Neural progenitor cell (in vitro differentiated cells): ENCODE measurements at regions not wholly inside any gene's neighbourhood (a gene's known extent, or its start where the extent isn't known, plus 50 kb on each side); places are given as distances from the start of the nearest gene placed in this dataset.
"Not testable (repeated sequence)": the region's sequence is repeated elsewhere in the genome, so short reads cannot be mapped to it uniquely, and the experiment has no call there.

Source experiments
- DNase-seq: peaks from one replicate; pipeline ENCODE4 v3.0.0-alpha.2; 2016; ENCODE audit warnings: low spot score
- H2AFZ ChIP-seq: fragments of 200-600 bp; sonication (generic); replicated peaks from 2 replicates; pipeline ENCODE4 v1.6.1; 2016; ENCODE audit warnings: antibody characterized with exemption
- H3F3A ChIP-seq: fragments of 200-600 bp; sonication (generic); 2 replicates; pipeline ENCODE4 v1.6.1; 2016; ENCODE audit warnings: antibody characterized with exemption, low read depth
- H3K27ac ChIP-seq: fragments of 200-600 bp; sonication (generic); 2 replicates; pipeline ENCODE4 v1.5.1; 2016; ENCODE audit warnings: mild to moderate bottlenecking
- H3K27me3 ChIP-seq: fragments of 200-600 bp; sonication (generic); 2 replicates; pipeline ENCODE4 v1.6.1; 2016; ENCODE audit warnings: mild to moderate bottlenecking, moderate library complexity
- H3K36me3 ChIP-seq: fragments of 200-600 bp; sonication (generic); 2 replicates; pipeline ENCODE4 v1.5.1; 2016
- H3K4me1 ChIP-seq: fragments of 200-600 bp; sonication (generic); 2 replicates; pipeline ENCODE4 v1.6.1; 2016; ENCODE audit warnings: mixed run types
- H3K4me2 ChIP-seq: fragments of 200-600 bp; sonication (generic); 2 replicates; pipeline ENCODE4 v1.6.1; 2016
- H3K4me3 ChIP-seq: fragments of 200-600 bp; sonication (generic); 2 replicates; pipeline ENCODE4 v1.5.1; 2016
- H3K79me2 ChIP-seq: fragments of 200-600 bp; sonication (generic); 2 replicates; pipeline ENCODE4 v1.6.1; 2016; ENCODE audit warnings: low read depth
- H3K9ac ChIP-seq: fragments of 200-600 bp; sonication (generic); 2 replicates; pipeline ENCODE4 v1.6.1; 2016
- H3K9me3 ChIP-seq: fragments of 200-600 bp; sonication (generic); 2 replicates; pipeline ENCODE4 v1.5.1; 2016; ENCODE audit warnings: low read depth
- H4K20me1 ChIP-seq: fragments of 200-600 bp; sonication (generic); 2 replicates; pipeline ENCODE4 v1.6.1; 2016; ENCODE audit warnings: low read depth
- H3K27ac Mint-ChIP-seq: 3 replicates; pipeline ENCODE4 v1.8.0; 2021; ENCODE audit warnings: mixed read lengths
- H3K27me3 Mint-ChIP-seq: 2 replicates; pipeline ENCODE4 v1.8.0; 2022; ENCODE audit warnings: low read depth, mild to moderate bottlenecking, inconsistent platforms, moderate library complexity, mixed read lengths; ENCODE audit not compliant: insufficient read depth
- H3K36me3 Mint-ChIP-seq: 3 replicates; pipeline ENCODE4 v1.8.0; 2021; ENCODE audit warnings: mixed read lengths
- H3K4me1 Mint-ChIP-seq: 3 replicates; pipeline ENCODE4 v1.8.0; 2021; ENCODE audit warnings: mixed read lengths
- H3K4me3 Mint-ChIP-seq: 3 replicates; pipeline ENCODE4 v1.8.0; 2021; ENCODE audit warnings: mild to moderate bottlenecking, moderate library complexity, mixed read lengths
- H3K9me3 Mint-ChIP-seq: 3 replicates; pipeline ENCODE4 v1.8.0; 2020; ENCODE audit warnings: mixed read lengths
- EZH2 ChIP-seq: fragments of 200-600 bp; sonication (generic); IDR thresholded peaks from 2 replicates; pipeline ENCODE4 v1.6.1; 2017; ENCODE audit warnings: antibody characterized with exemption, mild to moderate bottlenecking, moderate library complexity
- EZH2phosphoT487 ChIP-seq: fragments of 200-600 bp; sonication (generic); IDR thresholded peaks from 2 replicates; pipeline ENCODE4 v1.6.1; 2017; ENCODE audit warnings: antibody characterized with exemption
- TF ChIP-seq, protein P1 (sequence below): fragments of 200-600 bp; sonication (generic); IDR thresholded peaks from 2 replicates; pipeline ENCODE4 v1.5.1; 2017; ENCODE audit warnings: antibody characterized with exemption, mild to moderate bottlenecking

DNA sequence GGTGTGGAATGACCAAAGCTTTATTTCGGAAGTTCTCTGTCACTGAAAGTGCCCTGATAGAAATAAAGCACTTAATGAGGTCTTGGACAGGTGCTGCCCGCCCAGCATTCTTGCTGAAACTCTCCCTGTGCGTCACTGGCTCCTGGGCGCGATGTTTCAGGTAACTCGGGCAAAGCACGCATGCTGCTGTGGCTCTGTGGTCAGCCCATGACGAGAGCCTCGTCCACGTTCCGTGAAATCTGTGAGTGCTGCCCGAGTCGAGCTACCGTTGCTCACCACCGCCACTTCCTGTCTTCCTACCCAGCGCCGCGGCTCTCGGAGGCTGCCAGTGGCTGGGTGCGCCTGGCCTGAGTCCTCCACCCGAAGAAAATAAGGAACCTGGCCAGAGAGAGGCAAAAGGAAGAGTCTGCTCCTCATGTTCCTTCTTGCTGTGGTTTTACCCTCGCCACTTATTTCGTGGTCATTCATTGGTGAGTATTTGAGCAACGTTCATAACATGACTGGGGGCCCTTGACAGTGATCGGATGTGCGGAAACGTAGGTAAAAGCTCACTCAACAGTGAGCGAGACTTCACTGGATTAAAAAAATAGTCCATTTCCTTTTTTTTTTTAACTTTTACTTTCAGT, 95.5 kb downstream of the MAP3K8 start:
- H3K27me3 Mint-ChIP-seq: peaks cover 4% of the 10 kb centered on the region
- H3K27ac Mint-ChIP-seq: no peak overlapping the region
- H3F3A ChIP-seq: no peaks in the 10 kb centered on the region
- no peaks in the 10 kb centered on the region for H3K27me3 ChIP-seq
- H3K4me3 Mint-ChIP-seq: no peak overlapping the region
- no peaks in the 10 kb centered on the region for H3K4me1 ChIP-seq
- H3K4me1 Mint-ChIP-seq: peaks cover 24% of the 10 kb centered on the region
- no peak overlapping the region for H3K27ac ChIP-seq
- no peaks in the 10 kb centered on the region for H3K9me3 ChIP-seq
- no peak overlapping the region for H3K4me3 ChIP-seq
- no peaks in the 10 kb centered on the region for H3K79me2 ChIP-seq
- no peaks in the 10 kb centered on the region for H4K20me1 ChIP-seq
- DNase-seq: no peak
- H3K9ac ChIP-seq: no peak overlapping the region
- TF ChIP-seq EZH2phosphoT487 (no peak), EZH2 (no peak)
- TF ChIP-seq, protein P1, sequence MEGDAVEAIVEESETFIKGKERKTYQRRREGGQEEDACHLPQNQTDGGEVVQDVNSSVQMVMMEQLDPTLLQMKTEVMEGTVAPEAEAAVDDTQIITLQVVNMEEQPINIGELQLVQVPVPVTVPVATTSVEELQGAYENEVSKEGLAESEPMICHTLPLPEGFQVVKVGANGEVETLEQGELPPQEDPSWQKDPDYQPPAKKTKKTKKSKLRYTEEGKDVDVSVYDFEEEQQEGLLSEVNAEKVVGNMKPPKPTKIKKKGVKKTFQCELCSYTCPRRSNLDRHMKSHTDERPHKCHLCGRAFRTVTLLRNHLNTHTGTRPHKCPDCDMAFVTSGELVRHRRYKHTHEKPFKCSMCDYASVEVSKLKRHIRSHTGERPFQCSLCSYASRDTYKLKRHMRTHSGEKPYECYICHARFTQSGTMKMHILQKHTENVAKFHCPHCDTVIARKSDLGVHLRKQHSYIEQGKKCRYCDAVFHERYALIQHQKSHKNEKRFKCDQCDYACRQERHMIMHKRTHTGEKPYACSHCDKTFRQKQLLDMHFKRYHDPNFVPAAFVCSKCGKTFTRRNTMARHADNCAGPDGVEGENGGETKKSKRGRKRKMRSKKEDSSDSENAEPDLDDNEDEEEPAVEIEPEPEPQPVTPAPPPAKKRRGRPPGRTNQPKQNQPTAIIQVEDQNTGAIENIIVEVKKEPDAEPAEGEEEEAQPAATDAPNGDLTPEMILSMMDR: no peak
- H3K4me2 ChIP-seq: no peak overlapping the region
- H3K36me3 Mint-ChIP-seq: no peaks in the 10 kb centered on the region
- H3K9me3 Mint-ChIP-seq: no peaks in the 10 kb centered on the region
- H3K36me3 ChIP-seq: no peaks in the 10 kb centered on the region
- H2AFZ ChIP-seq: no peak overlapping the region

DNA sequence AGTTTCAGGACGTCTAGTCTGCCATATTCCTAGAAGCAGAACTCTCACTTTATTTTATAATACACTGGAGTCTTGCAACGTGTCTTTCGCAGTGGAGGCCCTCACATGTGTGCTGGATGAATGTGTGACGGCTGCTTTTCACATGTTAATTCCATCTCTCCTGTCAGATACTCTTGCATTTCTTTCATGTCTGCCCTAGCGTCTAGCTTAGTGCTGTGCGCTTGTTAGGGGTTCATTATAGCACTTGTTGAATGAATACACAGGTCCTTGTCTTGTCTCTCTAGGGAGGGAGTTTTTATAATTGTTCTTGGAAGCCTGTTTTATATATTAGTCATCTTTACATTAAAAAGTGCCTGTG, 94.4 kb downstream of the MAP3K8 start:
- H3K27ac ChIP-seq: no peak overlapping the region
- Mint-ChIP-seq H3K9me3 (no peaks in the 10 kb centered on the region), H3K4me1 (peaks cover 26% of the 10 kb centered on the region), H3K36me3 (no peaks in the 10 kb centered on the region), H3K4me3 (no peak overlapping the region), H3K27ac (no peak overlapping the region), H3K27me3 (peaks cover 4% of the 10 kb centered on the region)
- no peak overlapping the region for H3K9ac ChIP-seq
- H3K4me1 ChIP-seq: no peaks in the 10 kb centered on the region
- no peaks in the 10 kb centered on the region for H3K27me3 ChIP-seq
- H3K9me3 ChIP-seq: no peaks in the 10 kb centered on the region
- DNase-seq: no peak
- no peak for TF ChIP-seq EZH2phosphoT487
- no peak for TF ChIP-seq EZH2
- TF ChIP-seq, protein P1: no peak
- H3K79me2 ChIP-seq: no peaks in the 10 kb centered on the region
- H3F3A ChIP-seq: no peaks in the 10 kb centered on the region
- no peak overlapping the region for H3K4me2 ChIP-seq
- no peak overlapping the region for H2AFZ ChIP-seq
- no peak overlapping the region for H3K4me3 ChIP-seq
- no peaks in the 10 kb centered on the region for H4K20me1 ChIP-seq
- no peaks in the 10 kb centered on the region for H3K36me3 ChIP-seq

DNA sequence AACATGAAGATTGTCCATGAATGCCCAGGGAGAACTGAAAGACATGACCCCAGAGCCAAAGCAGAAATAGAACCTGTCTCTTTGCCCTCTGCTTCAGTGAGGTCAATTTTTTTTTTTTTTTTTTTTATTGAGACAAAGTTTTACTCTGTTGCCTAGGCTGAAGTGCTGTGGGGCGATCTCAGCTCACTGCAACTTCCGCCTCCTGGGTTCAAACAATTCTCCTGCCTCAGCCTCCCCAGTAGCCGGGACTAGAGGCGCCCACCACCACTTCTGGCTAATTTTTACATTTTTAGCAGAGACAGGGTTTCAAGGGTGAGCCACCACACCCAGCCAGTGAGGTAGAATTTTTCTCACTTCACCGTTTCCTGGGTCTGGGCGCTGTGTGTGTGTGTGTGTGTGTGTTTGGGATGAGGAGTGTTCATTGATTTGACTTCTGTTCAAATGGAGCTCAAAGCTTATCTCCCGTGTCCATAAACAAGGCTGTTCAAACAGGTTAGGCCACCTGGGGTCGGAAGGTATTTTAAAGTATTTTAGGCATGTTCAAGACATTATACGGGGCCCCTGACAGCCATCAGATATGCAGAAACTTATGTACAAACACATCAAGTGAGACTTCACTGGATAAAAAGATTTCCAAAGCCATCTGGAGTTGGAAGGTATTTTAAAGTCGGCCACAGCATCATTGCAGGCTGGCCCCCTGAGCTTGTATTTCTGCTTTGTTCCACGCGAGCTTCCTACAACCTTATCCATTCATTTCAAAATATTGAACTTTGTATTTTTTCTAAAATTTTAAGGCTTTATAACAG, 93.8 kb downstream of the MAP3K8 start:
- H2AFZ ChIP-seq: no peak overlapping the region
- no peaks in the 10 kb centered on the region for H3K36me3 ChIP-seq
- Mint-ChIP-seq H3K4me1 (peaks cover 32% of the 10 kb centered on the region), H3K9me3 (peaks cover 1% of the 10 kb centered on the region), H3K27me3 (peaks cover 4% of the 10 kb centered on the region), H3K36me3 (no peaks in the 10 kb centered on the region), H3K27ac (no peak overlapping the region), H3K4me3 (peak overlapping the region; percentile 16)
- H3K4me3 ChIP-seq: no peak overlapping the region
- H3K79me2 ChIP-seq: no peaks in the 10 kb centered on the region
- no peak for TF ChIP-seq EZH2phosphoT487
- TF ChIP-seq EZH2: no peak
- TF ChIP-seq, protein P1: no peak
- no peaks in the 10 kb centered on the region for H4K20me1 ChIP-seq
- H3K4me2 ChIP-seq: no peak overlapping the region
- no peaks in the 10 kb centered on the region for H3K9me3 ChIP-seq
- DNase-seq: no peak
- H3K9ac ChIP-seq: no peak overlapping the region
- no peaks in the 10 kb centered on the region for H3K4me1 ChIP-seq
- H3K27me3 ChIP-seq: no peaks in the 10 kb centered on the region
- no peaks in the 10 kb centered on the region for H3F3A ChIP-seq
- H3K27ac ChIP-seq: no peak overlapping the region

DNA sequence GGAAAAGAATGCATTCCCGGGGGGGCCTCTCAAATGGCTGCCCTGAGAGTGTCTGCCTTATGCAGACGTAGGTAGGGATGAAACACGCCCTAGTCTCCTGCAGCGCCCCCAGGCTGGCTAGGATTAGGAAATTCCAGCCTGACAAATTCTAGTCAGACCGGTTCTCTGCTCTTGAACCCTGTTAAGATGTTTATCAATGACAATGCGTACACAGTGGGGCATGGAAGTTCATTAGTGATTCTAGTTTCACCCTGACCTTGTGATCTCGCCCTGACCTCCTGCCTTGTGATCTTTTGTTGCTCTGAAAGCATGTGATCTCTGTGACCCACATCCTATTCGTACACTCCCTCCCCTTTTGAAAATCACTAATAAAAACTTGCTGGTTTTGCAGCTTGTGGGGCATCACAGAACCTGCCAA, 88.7 kb downstream of the MAP3K8 start:
- not testable (repeated sequence) for H3K4me2 ChIP-seq, H3K4me3 ChIP-seq, H3K27ac ChIP-seq, H3K27me3 ChIP-seq, H3K9ac ChIP-seq, H3K79me2 ChIP-seq, H3K36me3 ChIP-seq, H4K20me1 ChIP-seq, DNase-seq, H3F3A ChIP-seq, H2AFZ ChIP-seq, H3K36me3 Mint-ChIP-seq, H3K9me3 ChIP-seq, H3K4me1 ChIP-seq
- peaks cover 23% of the 10 kb centered on the region for H3K9me3 Mint-ChIP-seq
- peaks cover 31% of the 10 kb centered on the region for H3K4me1 Mint-ChIP-seq
- peak overlapping the region; percentile 5 for H3K4me3 Mint-ChIP-seq
- peaks cover 16% of the 10 kb centered on the region for H3K27me3 Mint-ChIP-seq
- peak overlapping the region; percentile 57 for H3K27ac Mint-ChIP-seq
